ENCODE measurements at regions not wholly inside any gene's neighbourhood (a gene's known extent, or its start where the extent isn't known, plus 50 kb on each side); places are given as distances from the start of the nearest gene placed in this dataset.

DNA sequence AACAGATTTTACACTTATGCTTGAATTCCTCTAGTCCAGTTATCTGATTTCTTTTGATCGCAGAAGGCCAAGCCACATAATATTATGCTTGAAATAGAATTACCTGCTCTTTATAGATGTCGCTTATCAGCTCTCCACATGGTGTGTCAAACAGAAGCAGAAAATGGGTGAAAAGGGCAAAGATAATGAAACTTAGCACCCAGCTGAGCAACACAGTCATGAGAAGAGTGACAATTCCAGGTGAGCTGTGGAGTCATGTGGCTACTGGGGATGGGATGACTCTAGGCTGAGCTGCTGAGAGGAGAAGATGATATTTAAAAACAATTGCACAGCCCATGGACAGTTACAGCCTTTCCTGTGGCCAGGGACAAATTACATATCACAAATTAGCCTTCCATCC is 398.7 kb upstream of the PDZRN3 start:
- Histone ChIP-seq H3K4me3 (no peak overlapping the region), H3K9me3 (peaks cover 4% of the 10 kb centered on the region; the same call in 1 of the 3 replicates), H3K4me2 (no peak overlapping the region), H3K27ac (no peak overlapping the region), H3K4me1 (no peaks in the 10 kb centered on the region)
- CTCF ChIA-PET, result no interaction called here
- TF ChIP-seq NFE2L2 (conservative IDR thresholded peaks at IDR 0.05; ENCODE audit: low read length) (no peak), RAD21 (conservative IDR thresholded peaks at IDR 0.05 in 1 of 2, IDR thresholded peaks at IDR 0.05 in 1 of 2) (no peak), EHF (CRISPR knock-in tag; IDR thresholded peaks at IDR 0.05) (no peak), EP300 (IDR thresholded peaks at IDR 0.05) (no peak), ZC3H11A (IDR thresholded peaks at IDR 0.05) (no peak), TP53 (CRISPR knock-in tag; IDR thresholded peaks at IDR 0.05) (no peak), HES2 (IDR thresholded peaks at IDR 0.05) (no peak), MAFK (IDR thresholded peaks at IDR 0.05; ENCODE audit: partially characterized antibody) (no peak), CHD4 (IDR thresholded peaks at IDR 0.05; ENCODE audit: borderline replicate concordance) (no peak), HOXA7 (CRISPR knock-in tag; IDR thresholded peaks at IDR 0.05) (no peak), SREBF2 (IDR thresholded peaks at IDR 0.05) (no peak), RARB (CRISPR knock-in tag; IDR thresholded peaks at IDR 0.05) (no peak), KDM1A (IDR thresholded peaks at IDR 0.05; ENCODE audit: low read depth) (no peak)
- TF ChIP-seq, protein P1, sequence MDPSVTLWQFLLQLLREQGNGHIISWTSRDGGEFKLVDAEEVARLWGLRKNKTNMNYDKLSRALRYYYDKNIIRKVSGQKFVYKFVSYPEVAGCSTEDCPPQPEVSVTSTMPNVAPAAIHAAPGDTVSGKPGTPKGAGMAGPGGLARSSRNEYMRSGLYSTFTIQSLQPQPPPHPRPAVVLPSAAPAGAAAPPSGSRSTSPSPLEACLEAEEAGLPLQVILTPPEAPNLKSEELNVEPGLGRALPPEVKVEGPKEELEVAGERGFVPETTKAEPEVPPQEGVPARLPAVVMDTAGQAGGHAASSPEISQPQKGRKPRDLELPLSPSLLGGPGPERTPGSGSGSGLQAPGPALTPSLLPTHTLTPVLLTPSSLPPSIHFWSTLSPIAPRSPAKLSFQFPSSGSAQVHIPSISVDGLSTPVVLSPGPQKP (IDR thresholded peaks at IDR 0.05; ENCODE audit: low read depth, low read length), result no peak
- WGBS (ENCODE audit: missing lambda C conversion rate), result 9% methylated on average over 2 of the region's 2 CpGs
- FAIRE-seq (no peak), ATAC-seq (no peak), DNase-seq (ENCODE audit: low read depth in 1 of 2, low spot score in 1 of 2) (no peak)
- POLR2A ChIA-PET, result no interaction called here

DNA sequence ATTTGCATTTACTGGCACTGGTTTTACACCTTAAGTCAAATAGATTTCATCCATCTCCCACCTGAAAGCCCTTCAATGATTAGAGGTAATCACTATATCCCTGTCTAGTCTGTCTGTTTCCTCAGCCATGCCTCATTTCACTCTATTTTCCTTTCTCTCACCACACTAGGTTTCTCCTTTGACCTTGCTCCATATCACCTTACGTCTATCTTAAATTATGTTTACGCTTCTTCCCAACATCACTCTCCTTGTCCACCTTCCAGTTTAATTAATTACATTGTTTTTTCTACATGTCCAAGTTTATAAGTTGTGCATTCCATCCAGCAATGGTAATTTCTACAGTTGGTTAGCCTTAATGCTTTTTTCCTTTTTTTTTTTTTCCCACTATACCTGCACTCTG is 396.7 kb upstream of the PDZRN3 start:
- no peak for FAIRE-seq
- no peak for ATAC-seq
- Histone ChIP-seq H3K4me1 (no peaks in the 10 kb centered on the region), H3K27ac (no peak overlapping the region), H3K4me2 (no peak overlapping the region), H3K9me3 (peaks cover 6% of the 10 kb centered on the region; the same call in 1 of the 3 replicates), H3K4me3 (no peak overlapping the region)
- ChIA-PET POLR2A (no interaction called here), CTCF (no interaction called here)
- no peak for DNase-seq (ENCODE audit: low read depth in 1 of 2, low spot score in 1 of 2)
- 22% methylated on average over 2 of the region's 2 CpGs for WGBS (ENCODE audit: missing lambda C conversion rate)
- no peak for TF ChIP-seq BCL3 (IDR thresholded peaks at IDR 0.05)
- TF ChIP-seq, protein P2, sequence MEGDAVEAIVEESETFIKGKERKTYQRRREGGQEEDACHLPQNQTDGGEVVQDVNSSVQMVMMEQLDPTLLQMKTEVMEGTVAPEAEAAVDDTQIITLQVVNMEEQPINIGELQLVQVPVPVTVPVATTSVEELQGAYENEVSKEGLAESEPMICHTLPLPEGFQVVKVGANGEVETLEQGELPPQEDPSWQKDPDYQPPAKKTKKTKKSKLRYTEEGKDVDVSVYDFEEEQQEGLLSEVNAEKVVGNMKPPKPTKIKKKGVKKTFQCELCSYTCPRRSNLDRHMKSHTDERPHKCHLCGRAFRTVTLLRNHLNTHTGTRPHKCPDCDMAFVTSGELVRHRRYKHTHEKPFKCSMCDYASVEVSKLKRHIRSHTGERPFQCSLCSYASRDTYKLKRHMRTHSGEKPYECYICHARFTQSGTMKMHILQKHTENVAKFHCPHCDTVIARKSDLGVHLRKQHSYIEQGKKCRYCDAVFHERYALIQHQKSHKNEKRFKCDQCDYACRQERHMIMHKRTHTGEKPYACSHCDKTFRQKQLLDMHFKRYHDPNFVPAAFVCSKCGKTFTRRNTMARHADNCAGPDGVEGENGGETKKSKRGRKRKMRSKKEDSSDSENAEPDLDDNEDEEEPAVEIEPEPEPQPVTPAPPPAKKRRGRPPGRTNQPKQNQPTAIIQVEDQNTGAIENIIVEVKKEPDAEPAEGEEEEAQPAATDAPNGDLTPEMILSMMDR (IDR thresholded peaks at IDR 0.05), result no peak
- no peak for TF ChIP-seq NR3C1 (IDR thresholded peaks at IDR 0.05)
- TF ChIP-seq RARB (CRISPR knock-in tag; IDR thresholded peaks at IDR 0.05), result no peak
- TF ChIP-seq ZC3H11A (IDR thresholded peaks at IDR 0.05), result no peak
- no peak for TF ChIP-seq POLR2A (IDR thresholded peaks at IDR 0.05; ENCODE audit: low read length)
- no peak for TF ChIP-seq MAZ (IDR thresholded peaks at IDR 0.05; ENCODE audit: borderline replicate concordance, low read depth, low read length)
- no peak for TF ChIP-seq TFCP2L1 (CRISPR knock-in tag; IDR thresholded peaks at IDR 0.05)
- no peak for TF ChIP-seq MAFK (IDR thresholded peaks at IDR 0.05; ENCODE audit: partially characterized antibody)
- TF ChIP-seq GATA3 (IDR thresholded peaks at IDR 0.05; ENCODE audit: borderline replicate concordance), result no peak
